Sigmoid colon (tissue), 6 donors: ENCODE measurements at regions not wholly inside any gene's neighbourhood (a gene's known extent, or its start where the extent isn't known, plus 50 kb on each side); places are given as distances from the start of the nearest gene placed in this dataset.

Experiments used
- DNase-seq: peaks from one replicate; pipeline ENCODE4 v3.0.0-alpha.2; 2019
- H3K27ac ChIP-seq, 4 donors: fragments of 200-600 bp; sonication (generic); one replicate each; pipeline ENCODE4 v1.5.1; 2016 to 2019; ENCODE audit warnings: mild to moderate bottlenecking in 1 of 4
- H3K27me3 ChIP-seq, 3 donors: fragments of 200-600 bp; sonication (generic); one replicate each; pipeline ENCODE4 v1.5.1; 2019; ENCODE audit warnings: mild to moderate bottlenecking in 1 of 3
- H3K36me3 ChIP-seq, 4 donors: fragments of 200-600 bp; sonication (generic); one replicate each; pipeline ENCODE4 v1.5.1; 2016 to 2019
- H3K4me1 ChIP-seq, 4 donors: fragments of 200-600 bp; sonication (generic); one replicate each; pipeline ENCODE4 v1.5.1; 2017 to 2019
- H3K4me3 ChIP-seq, 4 donors: fragments of 200-600 bp; sonication (generic); one replicate each; pipeline ENCODE4 v1.5.1; 2017 to 2019; ENCODE audit warnings: mild to moderate bottlenecking in 2 of 4, moderate library complexity in 1 of 4
- H3K9me3 ChIP-seq, 4 donors: fragments of 200-600 bp in 3 of 4; sonication (generic) in 3 of 4; one replicate each; pipeline versions ENCODE4 v1.5.1 to v1.6.1; 2013 to 2019
- CTCF ChIP-seq, 4 experiments: fragments of 450-650 bp in 3 of 4; fragments of 200-600 bp in 1 of 4; IDR thresholded peaks; one replicate each; pipeline ENCODE4 v1.5.1; 2016 to 2019; ENCODE audit warnings: antibody characterized with exemption in 4 of 4, mild to moderate bottlenecking in 3 of 4, moderate library complexity in 2 of 4
- EP300 ChIP-seq, 4 donors: sonication (generic); formaldehyde crosslinking; IDR thresholded peaks; one replicate each; pipeline ENCODE4 v1.6.1; 2017; ENCODE audit warnings: antibody characterized with exemption in 4 of 4
- POLR2A ChIP-seq, 2 donors: fragments of 450-650 bp; IDR thresholded peaks; one replicate each; pipeline ENCODE4 v1.6.1; 2016; ENCODE audit warnings: antibody characterized with exemption in 2 of 2, mild to moderate bottlenecking in 2 of 2, moderate library complexity in 2 of 2
- POLR2AphosphoS5 ChIP-seq, 4 donors: sonication (generic); formaldehyde crosslinking; IDR thresholded peaks; one replicate each; pipeline ENCODE4 v1.6.1; 2017; ENCODE audit warnings: antibody characterized with exemption in 4 of 4
- WGBS, 2 donors: extraction: QIAGEN DNeasy Blood & Tissue Kit; methylation state at CpG; one replicate each; pipeline ENCODE4 v1.1.7; 2013; 5-methylcytosine and 5-hydroxymethylcytosine counted together
- intact Hi-C: fragments of 100-400 bp; cut with DNase I; formaldehyde crosslinking; loops from one replicate; pipeline ENCODE4 v1.15.1; 2023
- donor health status: healthy with polysubstance abuse.
- donor health status: healthy.

DNA sequence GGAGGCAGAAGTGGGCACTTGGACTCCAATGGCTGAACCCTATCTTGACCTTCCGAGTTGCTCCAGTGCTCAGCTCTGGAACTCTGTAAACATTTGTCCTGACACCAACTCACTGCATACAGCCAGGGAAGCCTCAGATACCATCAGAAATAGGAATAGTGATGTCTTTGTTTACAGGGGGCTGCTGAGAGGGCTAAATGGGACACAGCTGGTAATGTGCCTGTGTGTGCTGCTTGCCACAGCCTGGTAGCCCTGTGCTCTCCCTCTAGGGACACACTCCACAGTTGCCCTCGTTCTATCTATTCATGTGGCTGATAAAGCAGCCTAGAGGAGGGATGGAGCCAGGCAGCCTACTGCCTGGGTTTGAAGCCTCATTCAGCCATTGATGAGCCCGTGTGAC lies 559.8 kb downstream of the MIAT start:
- H3K4me3 ChIP-seq: no peak overlapping the region
- no peaks in the 10 kb centered on the region for H3K9me3 ChIP-seq
- DNase-seq: no peak
- H3K36me3 ChIP-seq: no peaks in the 10 kb centered on the region
- intact Hi-C loops: no loop called here
- WGBS, 2 donors: 69 to 77% methylated on average over 3 of the region's 3 CpGs
- no peak for TF ChIP-seq POLR2A (IDR thresholded peaks at IDR 0.05)
- TF ChIP-seq EP300 (IDR thresholded peaks at IDR 0.05): no peak
- TF ChIP-seq CTCF (IDR thresholded peaks at IDR 0.05): no peak
- no peak for TF ChIP-seq POLR2AphosphoS5 (IDR thresholded peaks at IDR 0.05)
- no peaks in the 10 kb centered on the region for H3K27me3 ChIP-seq
- peak overlapping the region; percentile 9 to 80 (median 60) for H3K27ac ChIP-seq
- H3K4me1 ChIP-seq: peaks cover 0 to 57% (median 41%) of the 10 kb centered on the region in 4 donors

- no peaks in the 10 kb centered on the region for H3K27me3 ChIP-seq
- peak; percentile 84 for DNase-seq
- no peaks in the 10 kb centered on the region for H3K9me3 ChIP-seq
- no peaks in the 10 kb centered on the region for H3K36me3 ChIP-seq
- H3K27ac ChIP-seq: peak overlapping the region in 3 of 4 donors; percentile 56 to 76 (median 64)
- intact Hi-C loops: no loop called here
- no peak overlapping the region for H3K4me3 ChIP-seq
- H3K4me1 ChIP-seq: peaks cover 0 to 50% (median 32%) of the 10 kb centered on the region in 4 donors
- 57 to 68% methylated on average over 16 of the region's 16 CpGs for WGBS, 2 donors
- TF ChIP-seq EP300 (IDR thresholded peaks at IDR 0.05) (peak in 1 of 4 donors; percentile 27), CTCF (IDR thresholded peaks at IDR 0.05) (no peak), POLR2AphosphoS5 (IDR thresholded peaks at IDR 0.05) (peak; percentile 31 to 56 (median 44)), POLR2A (IDR thresholded peaks at IDR 0.05) (no peak)
These were observed 560.9 kb downstream of the MIAT start for GRCh38 chr22:27218012-27218920.

GRCh38 chr22:27219036-27219435 lies 561.6 kb downstream of the MIAT start:
- Histone ChIP-seq H3K4me3 (no peak overlapping the region), H3K36me3 (no peaks in the 10 kb centered on the region), H3K27me3 (no peaks in the 10 kb centered on the region), H3K9me3 (no peaks in the 10 kb centered on the region), H3K4me1 (peaks cover 0 to 47% (median 31%) of the 10 kb centered on the region in 4 donors), H3K27ac (peak overlapping the region; percentile 1 to 76 (median 60))
- no peak for TF ChIP-seq CTCF (IDR thresholded peaks at IDR 0.05)
- peak in 1 of 4 donors; percentile 11 for TF ChIP-seq POLR2AphosphoS5 (IDR thresholded peaks at IDR 0.05)
- TF ChIP-seq EP300 (IDR thresholded peaks at IDR 0.05): no peak
- no peak for TF ChIP-seq POLR2A (IDR thresholded peaks at IDR 0.05)
- DNase-seq: no peak
- WGBS, 2 donors: 82 to 83% methylated on average over 2 of the region's 2 CpGs
- intact Hi-C loops: no loop called here

DNA sequence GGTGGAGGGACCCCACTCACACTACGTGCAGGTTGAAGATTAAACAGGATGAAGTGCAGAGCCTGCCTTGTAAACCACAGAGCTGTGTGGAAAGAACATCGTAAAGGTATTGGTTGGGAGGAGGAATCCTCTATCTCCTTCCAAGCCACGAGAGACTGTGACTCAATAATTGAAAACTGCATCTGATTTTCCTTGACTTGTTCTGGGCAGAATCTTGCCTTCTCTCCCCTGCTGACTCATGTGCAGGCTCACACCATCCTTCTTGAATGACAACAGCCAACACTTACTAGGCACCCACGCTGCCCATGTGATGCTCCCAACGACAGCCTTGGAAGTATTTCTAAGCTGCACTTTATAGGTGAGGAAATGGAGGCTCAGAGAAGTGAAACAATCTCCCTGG lies 563.0 kb downstream of the MIAT start:
- H3K9me3 ChIP-seq: no peaks in the 10 kb centered on the region
- 42 to 57% methylated on average over 5 of the region's 5 CpGs for WGBS, 2 donors
- peak; percentile 78 for DNase-seq
- H3K27me3 ChIP-seq: no peaks in the 10 kb centered on the region
- H3K36me3 ChIP-seq: no peaks in the 10 kb centered on the region
- H3K4me3 ChIP-seq: no peak overlapping the region
- H3K27ac ChIP-seq: peak overlapping the region; percentile 56 to 76 (median 61)
- peaks cover 0 to 44% (median 38%) of the 10 kb centered on the region in 4 donors for H3K4me1 ChIP-seq
- intact Hi-C loops: no loop called here
- TF ChIP-seq CTCF (IDR thresholded peaks at IDR 0.05): no peak
- TF ChIP-seq POLR2A (IDR thresholded peaks at IDR 0.05): no peak
- TF ChIP-seq EP300 (IDR thresholded peaks at IDR 0.05): peak in 2 of 4 donors; percentile 31 to 54
- TF ChIP-seq POLR2AphosphoS5 (IDR thresholded peaks at IDR 0.05): peak in 3 of 4 donors; percentile 34 to 80 (median 62)
